Posterior vena cava (tissue), 2 donors: ENCODE measurements at regions not wholly inside any gene's neighbourhood (a gene's known extent, or its start where the extent isn't known, plus 50 kb on each side); places are given as distances from the start of the nearest gene placed in this dataset.
"Not testable (repeated sequence)": the region's sequence is repeated elsewhere in the genome, so short reads cannot be mapped to it uniquely, and the experiment has no call there.

ENCODE experiments used
- DNase-seq: peaks from one replicate; pipeline ENCODE4 v3.0.0-alpha.2; 2020; ENCODE audit warnings: low spot score
- intact Hi-C, 2 donors: fragments of 100-400 bp; cut with DNase I; formaldehyde crosslinking; loops; one replicate each; pipeline versions ENCODE4 v1.14.1 to v1.14.2; 2022 to 2023
- donor health status: DM: yes; HTN: yes; CAD: no.
- donor health status: DM: yes; HTN: yes; CAD: no.

DNA sequence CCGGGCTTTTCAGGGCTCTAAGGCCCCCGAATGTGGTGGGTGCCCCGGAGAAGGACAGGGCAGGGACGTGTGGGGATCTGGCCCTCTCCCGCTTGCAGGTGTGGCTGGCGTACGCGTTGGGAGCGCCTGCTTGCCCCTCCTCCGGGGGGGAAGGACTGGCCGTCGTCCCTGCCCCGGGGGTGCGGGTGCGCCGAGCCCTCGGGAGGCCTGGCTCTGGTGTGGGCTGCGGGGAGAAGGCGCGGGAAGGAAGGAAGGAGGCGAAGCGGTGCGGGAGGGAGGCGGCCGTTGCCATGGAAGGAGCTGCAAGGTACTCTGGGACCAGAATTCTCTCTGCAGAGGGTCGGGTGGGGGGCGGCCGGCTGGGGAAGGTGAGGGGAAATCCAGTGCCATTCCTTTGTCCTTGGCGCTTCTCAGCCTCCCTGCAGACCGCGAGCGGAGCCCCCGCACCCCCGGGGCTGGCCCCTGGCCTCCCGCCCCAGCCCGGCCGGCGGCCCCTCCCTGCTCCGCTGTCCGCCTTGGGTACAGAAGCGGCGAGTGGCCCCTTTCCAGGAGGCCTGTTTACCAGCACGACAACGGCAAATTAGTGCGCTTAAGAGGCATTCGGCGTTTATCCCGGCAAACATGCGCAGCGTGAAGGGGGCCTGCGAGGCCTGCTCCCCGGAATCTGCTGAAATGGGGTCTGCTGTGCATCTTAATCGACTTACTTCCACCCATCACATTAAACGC lies 67.1 kb upstream of the UNC5A start:
- DNase-seq = peak; percentile 76
- intact Hi-C loops = no loop called here

DNA sequence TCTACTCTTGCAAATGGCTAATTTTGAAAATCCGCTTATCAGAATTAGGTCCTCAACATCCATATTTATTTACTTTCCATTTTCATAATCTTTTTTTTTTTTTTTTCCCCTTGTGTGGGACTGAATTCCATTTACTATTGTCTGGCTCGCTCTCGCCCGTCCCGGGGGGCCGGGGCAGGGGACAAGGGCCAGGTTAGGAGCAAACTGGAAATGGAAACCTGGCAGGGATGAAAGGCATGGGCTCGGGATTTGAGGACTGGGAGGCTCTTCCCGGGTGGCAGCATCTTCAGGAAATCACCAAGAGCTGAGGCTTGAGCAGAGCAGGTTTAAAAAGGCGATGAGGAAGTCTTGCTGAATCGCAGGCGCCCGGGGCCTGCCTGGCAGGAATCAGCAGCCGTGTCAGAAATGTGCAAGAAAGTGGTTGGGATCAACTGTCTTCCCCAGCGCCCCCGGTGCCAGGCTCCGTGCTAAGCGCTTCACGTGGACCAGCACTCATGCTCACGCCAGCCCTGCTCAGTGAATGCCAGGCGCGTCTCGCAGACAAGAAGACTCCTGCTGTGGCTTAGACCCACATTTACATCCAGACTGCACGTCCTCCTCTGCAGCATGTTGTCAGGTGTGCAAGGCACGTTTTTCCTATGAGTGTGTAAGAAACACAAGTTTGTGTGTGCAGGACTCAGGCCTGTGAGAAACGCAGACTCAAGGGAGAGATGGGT lies 66.3 kb upstream of the UNC5A start:
- DNase-seq = peak; percentile 59

DNA sequence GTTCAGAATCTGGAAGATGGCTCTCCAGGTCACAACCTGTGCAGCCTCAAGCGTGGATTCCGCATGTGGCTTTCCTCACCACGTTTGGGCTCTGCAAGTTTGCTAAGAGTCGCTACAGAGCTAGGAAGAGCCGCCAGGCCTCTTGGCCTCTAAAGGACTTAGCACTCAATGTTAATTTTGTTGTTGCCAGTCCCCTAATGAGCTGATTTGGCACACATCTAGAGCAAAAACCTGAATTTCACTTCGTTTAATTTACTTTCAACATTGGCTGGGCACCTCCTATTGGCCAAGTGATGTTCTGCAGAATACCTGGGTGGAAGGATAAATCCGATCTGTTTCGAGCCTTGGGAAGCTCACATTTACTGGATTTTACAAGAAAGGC lies 65.8 kb upstream of the UNC5A start:
- no peak for DNase-seq

More for the DNA sequence above, 66.3 kb upstream of the UNC5A start:
- intact Hi-C loops = no loop called here

DNA sequence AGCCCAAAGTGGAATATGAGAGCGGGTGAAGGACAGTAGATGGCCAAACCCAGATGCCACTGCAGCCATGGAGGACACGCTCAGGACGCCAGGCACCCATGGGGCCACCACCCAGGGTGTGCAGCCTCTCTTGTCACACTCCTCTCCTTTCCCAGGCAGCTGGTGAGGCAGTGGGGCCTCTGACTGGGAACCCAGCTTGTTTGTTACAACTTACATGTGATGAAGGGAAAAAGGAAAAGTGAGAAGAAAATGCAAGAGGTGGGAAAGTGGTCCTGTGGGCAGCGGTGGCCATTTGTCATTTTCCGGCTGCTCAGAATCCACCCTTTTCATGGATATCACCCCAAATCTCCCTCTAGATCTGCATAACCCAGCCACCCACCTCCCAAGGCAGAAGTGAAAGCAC lies 62.7 kb upstream of the UNC5A start:
- DNase-seq = peak; percentile 42
- intact Hi-C loops = no loop called here

More for the DNA sequence above, 65.8 kb upstream of the UNC5A start:
- intact Hi-C loops = no loop called here

GRCh38 chr5:176748073-176748966 lies 62.0 kb upstream of the UNC5A start:
- intact Hi-C loops = no loop called here

DNA sequence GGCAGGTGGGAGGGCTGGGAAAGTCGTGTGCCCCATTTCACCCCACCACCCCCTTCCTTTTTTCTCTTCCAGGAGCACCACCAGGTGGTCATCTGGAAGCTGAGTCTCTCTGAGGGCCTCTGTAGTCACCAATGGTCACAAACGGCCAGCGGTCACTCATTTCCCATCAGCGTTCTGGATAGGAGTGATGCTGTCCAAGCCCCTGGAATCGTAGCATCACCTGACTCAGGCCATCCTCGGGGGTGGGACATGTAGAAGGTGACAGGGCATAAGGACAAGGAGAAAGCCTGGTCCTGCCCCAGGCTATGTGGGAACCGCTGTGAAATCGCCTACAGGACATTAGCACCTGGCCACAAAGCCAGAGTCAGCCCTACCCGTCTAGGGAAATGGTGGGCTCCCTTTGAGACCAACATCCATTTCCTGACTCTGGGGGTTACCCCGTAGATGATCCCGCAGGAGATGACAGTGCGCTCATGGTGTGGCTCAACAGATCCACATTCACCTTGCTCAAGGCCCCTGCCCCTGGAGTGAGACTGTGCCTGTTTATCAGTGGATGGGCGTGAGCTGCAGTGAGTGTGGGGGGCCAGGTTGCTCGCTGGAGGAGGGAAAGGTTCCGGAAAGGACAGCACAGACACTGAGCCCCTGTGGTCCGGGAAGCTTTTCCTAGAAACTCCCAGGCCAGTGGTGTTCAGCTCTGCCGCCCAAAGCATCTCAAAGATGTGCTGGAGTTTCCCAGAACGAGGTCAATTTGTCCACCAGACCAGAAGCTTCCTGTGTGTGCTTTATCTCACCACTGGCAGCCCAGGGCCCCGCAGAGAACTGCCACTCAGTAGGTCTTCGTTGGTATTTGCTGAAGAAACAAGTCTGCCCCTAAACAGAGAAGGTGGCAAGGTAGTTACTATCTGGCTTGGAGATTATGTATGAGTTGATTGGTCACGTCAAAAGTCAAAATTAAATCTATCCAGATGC lies 61.1 kb upstream of the UNC5A start:
- peak; percentile 76 for DNase-seq
- intact Hi-C loops = no loop called here

More at GRCh38 chr5:176748073-176748966, 62.0 kb upstream of the UNC5A start:
- peak; percentile 52 for DNase-seq

DNA sequence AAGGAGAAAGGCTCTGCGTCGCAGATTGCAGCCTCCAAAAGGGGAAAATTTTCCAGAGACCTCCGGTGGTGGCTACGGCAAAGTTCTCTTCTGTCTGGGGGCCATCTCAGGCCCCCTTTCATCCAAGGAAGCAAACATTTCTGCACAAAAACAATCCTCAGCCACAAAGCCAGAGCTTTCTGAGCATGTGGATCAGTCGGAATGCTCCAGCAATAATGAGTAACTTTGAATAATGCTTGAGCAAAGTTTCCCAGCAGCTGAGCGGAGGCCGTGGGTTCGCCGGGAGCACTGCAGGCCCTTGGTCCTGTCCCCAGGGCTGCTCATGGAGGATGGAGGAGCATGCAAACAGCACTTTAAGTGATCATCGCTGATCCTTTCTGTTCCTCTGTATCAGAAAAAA lies 60.2 kb upstream of the UNC5A start:
- intact Hi-C loops = no loop called here
- no peak for DNase-seq

GRCh38 chr5:176754376-176754973 lies 55.9 kb upstream of the UNC5A start:
- DNase-seq = no peak
- intact Hi-C loops = no loop called here

GRCh38 chr5:176755593-176755992 lies 54.8 kb upstream of the UNC5A start:
- DNase-seq = peak; percentile 64
- intact Hi-C loops = not testable (repeated sequence)

GRCh38 chr5:176757569-176757968 lies 52.8 kb upstream of the UNC5A start:
- DNase-seq, intact Hi-C loops: not testable (repeated sequence)
